Right atrium auricular region (tissue), 2 donors: ENCODE measurements at regions not wholly inside any gene's neighbourhood (a gene's known extent, or its start where the extent isn't known, plus 50 kb on each side); places are given as distances from the start of the nearest gene placed in this dataset.
"Not testable (repeated sequence)": the region's sequence is repeated elsewhere in the genome, so short reads cannot be mapped to it uniquely, and the experiment has no call there.

Experiments
- DNase-seq: peaks from one replicate; pipeline ENCODE4 v3.0.0-alpha.2; 2019; ENCODE audit warnings: low spot score
- H3K27ac ChIP-seq, 2 donors: fragments of 200-600 bp; sonication (generic); 1 replicate in 1 of 2; 2 replicates in 1 of 2; pipeline ENCODE4 v1.5.1; 2016 to 2019
- H3K27me3 ChIP-seq, 2 donors: fragments of 200-600 bp; sonication (generic); one replicate each; pipeline versions ENCODE4 v1.5.1 to v1.6.0; 2017 to 2019
- H3K36me3 ChIP-seq: fragments of 200-600 bp; sonication (generic); one replicate; pipeline ENCODE4 v1.5.1; 2016
- H3K4me1 ChIP-seq, 2 donors: fragments of 200-600 bp; sonication (generic); one replicate each; pipeline versions ENCODE4 v1.5.1 to v1.6.0; 2017 to 2019
- H3K4me3 ChIP-seq, 2 donors: fragments of 200-600 bp; sonication (generic); 1 replicate in 1 of 2; 2 replicates in 1 of 2; pipeline ENCODE4 v1.5.1; 2017 to 2019; ENCODE audit warnings: mild to moderate bottlenecking in 1 of 2, moderate library complexity in 1 of 2
- H3K9me3 ChIP-seq, 2 donors: fragments of 200-600 bp; sonication (generic); one replicate each; pipeline ENCODE4 v1.5.1; 2019
- CTCF ChIP-seq, 2 donors: fragments of 200-600 bp; sonication (generic); IDR thresholded peaks; one replicate each; pipeline ENCODE4 v1.5.1; 2019; ENCODE audit warnings: antibody characterized with exemption in 2 of 2

- Histone ChIP-seq H3K4me1 (peaks cover 0 to 40% of the 10 kb centered on the region in 2 donors), H3K9me3 (no peaks in the 10 kb centered on the region), H3K27ac (peak overlapping the region; percentile 59 to 88), H3K4me3 (peak overlapping the region in 1 of 2 donors; percentile 7), H3K36me3 (no peaks in the 10 kb centered on the region), H3K27me3 (no peaks in the 10 kb centered on the region)
- no peak for DNase-seq
- TF ChIP-seq CTCF (IDR thresholded peaks at IDR 0.05), result no peak
These were observed 141.8 kb upstream of the TENT5A start for GRCh38 chr6:81894306-81894705.

GRCh38 chr6:81892891-81893290, 140.4 kb upstream of the TENT5A start:
- Histone ChIP-seq H3K9me3 (no peaks in the 10 kb centered on the region), H3K4me3 (no peak overlapping the region), H3K36me3 (no peaks in the 10 kb centered on the region), H3K27ac (peak overlapping the region in 1 of 2 donors; percentile 88), H3K27me3 (no peaks in the 10 kb centered on the region), H3K4me1 (peaks cover 0 to 39% of the 10 kb centered on the region in 2 donors)
- no peak for TF ChIP-seq CTCF (IDR thresholded peaks at IDR 0.05)
- DNase-seq, result no peak

- Histone ChIP-seq H3K27ac (no peak overlapping the region), H3K4me3 (no peak overlapping the region), H3K9me3 (no peaks in the 10 kb centered on the region), H3K27me3 (no peaks in the 10 kb centered on the region), H3K4me1 (peaks cover 0 to 29% of the 10 kb centered on the region in 2 donors), H3K36me3 (no peaks in the 10 kb centered on the region)
- DNase-seq, result no peak
- no peak for TF ChIP-seq CTCF (IDR thresholded peaks at IDR 0.05)
These were observed 139.4 kb upstream of the TENT5A start for GRCh38 chr6:81891874-81892273.

- TF ChIP-seq CTCF (IDR thresholded peaks at IDR 0.05), result no peak
These were observed 138.4 kb upstream of the TENT5A start for GRCh38 chr6:81890846-81891245.

GRCh38 chr6:81889377-81890053, 137.0 kb upstream of the TENT5A start:
- DNase-seq, result no peak
- Histone ChIP-seq H3K9me3 (no peaks in the 10 kb centered on the region), H3K4me3 (no peak overlapping the region), H3K27ac (no peak overlapping the region), H3K36me3 (no peaks in the 10 kb centered on the region), H3K27me3 (no peaks in the 10 kb centered on the region), H3K4me1 (peaks cover 0 to 17% of the 10 kb centered on the region in 2 donors)
- TF ChIP-seq CTCF (IDR thresholded peaks at IDR 0.05), result no peak

More at GRCh38 chr6:81890846-81891245, 138.4 kb upstream of the TENT5A start:
- Histone ChIP-seq H3K9me3 (no peaks in the 10 kb centered on the region), H3K27me3 (no peaks in the 10 kb centered on the region), H3K4me1 (peaks cover 0 to 25% of the 10 kb centered on the region in 2 donors), H3K4me3 (no peak overlapping the region), H3K27ac (no peak overlapping the region), H3K36me3 (no peaks in the 10 kb centered on the region)
- no peak for DNase-seq

- H3K36me3 ChIP-seq, H3K9me3 ChIP-seq, H3K4me3 ChIP-seq, H3K4me1 ChIP-seq, DNase-seq, H3K27ac ChIP-seq, H3K27me3 ChIP-seq: not testable (repeated sequence)
These were observed 134.4 kb upstream of the TENT5A start for GRCh38 chr6:81886909-81887308.
